ENCODE measurements at regions not wholly inside any gene's neighbourhood (a gene's known extent, or its start where the extent isn't known, plus 50 kb on each side); places are given as distances from the start of the nearest gene placed in this dataset.
A peak's percentile ranks its signal among the peaks of the same experiment; 100 is the strongest.

- H3K4me1 Mint-ChIP-seq (ENCODE audit: low read depth): peaks cover 52% of the 10 kb centered on the region
- no peak overlapping the region; the same call in 1 of the 2 replicates for H3K4me3 Mint-ChIP-seq
- H3K9me3 Mint-ChIP-seq: no peaks in the 10 kb centered on the region
- peak; percentile 65 for DNase-seq
- H3K27me3 Mint-ChIP-seq (ENCODE audit: insufficient read depth): peaks cover 4% of the 10 kb centered on the region
- H3K27ac Mint-ChIP-seq: peak overlapping the region; percentile 56
- no peaks in the 10 kb centered on the region for H3K36me3 Mint-ChIP-seq (ENCODE audit: low read depth)
- TF ChIP-seq CTCF (IDR thresholded peaks at IDR 0.05): no peak
Observed at GRCh38 chr1:226816576-226816975, 53.8 kb upstream of the PSEN2 start.

- no peak for TF ChIP-seq CTCF (IDR thresholded peaks at IDR 0.05)
- Mint-ChIP-seq H3K4me3 (peak overlapping the region; percentile 36; the same call in 1 of the 2 replicates), H3K27me3 (ENCODE audit: insufficient read depth) (peaks cover 6% of the 10 kb centered on the region), H3K36me3 (ENCODE audit: low read depth) (no peaks in the 10 kb centered on the region), H3K9me3 (no peaks in the 10 kb centered on the region), H3K4me1 (ENCODE audit: low read depth) (peaks cover 43% of the 10 kb centered on the region), H3K27ac (peak overlapping the region; percentile 88)
- peak; percentile 69 for DNase-seq
Observed at GRCh38 chr1:226814751-226815537, 55.5 kb upstream of the PSEN2 start.

GRCh38 chr1:226813671-226814591 lies 56.5 kb upstream of the PSEN2 start:
- no peak for TF ChIP-seq CTCF (IDR thresholded peaks at IDR 0.05)
- H3K36me3 Mint-ChIP-seq (ENCODE audit: low read depth): no peaks in the 10 kb centered on the region
- H3K9me3 Mint-ChIP-seq: no peaks in the 10 kb centered on the region
- no peak overlapping the region for H3K27ac Mint-ChIP-seq
- DNase-seq: no peak
- H3K4me1 Mint-ChIP-seq (ENCODE audit: low read depth): peaks cover 50% of the 10 kb centered on the region
- no peak overlapping the region for H3K4me3 Mint-ChIP-seq
- peaks cover 10% of the 10 kb centered on the region for H3K27me3 Mint-ChIP-seq (ENCODE audit: insufficient read depth)

GRCh38 chr1:226810681-226811080 lies 59.7 kb upstream of the PSEN2 start:
- DNase-seq: no peak
- peaks cover 24% of the 10 kb centered on the region for H3K27me3 Mint-ChIP-seq (ENCODE audit: insufficient read depth)
- no peaks in the 10 kb centered on the region for H3K9me3 Mint-ChIP-seq
- TF ChIP-seq CTCF (IDR thresholded peaks at IDR 0.05): no peak
- no peak overlapping the region for H3K4me3 Mint-ChIP-seq
- peak overlapping the region; percentile 75 for H3K27ac Mint-ChIP-seq
- H3K4me1 Mint-ChIP-seq (ENCODE audit: low read depth): peaks cover 35% of the 10 kb centered on the region
- H3K36me3 Mint-ChIP-seq (ENCODE audit: low read depth): no peaks in the 10 kb centered on the region

GRCh38 chr1:226809785-226810571 lies 60.4 kb upstream of the PSEN2 start:
- no peak overlapping the region for H3K4me3 Mint-ChIP-seq
- H3K9me3 Mint-ChIP-seq: no peaks in the 10 kb centered on the region
- peaks cover 28% of the 10 kb centered on the region for H3K4me1 Mint-ChIP-seq (ENCODE audit: low read depth)
- DNase-seq: peak; percentile 63
- peak overlapping the region; percentile 75 for H3K27ac Mint-ChIP-seq
- H3K27me3 Mint-ChIP-seq (ENCODE audit: insufficient read depth): peaks cover 26% of the 10 kb centered on the region
- no peak for TF ChIP-seq CTCF (IDR thresholded peaks at IDR 0.05)
- H3K36me3 Mint-ChIP-seq (ENCODE audit: low read depth): no peaks in the 10 kb centered on the region
